Activated CD4-positive, alpha-beta memory T cell treated with anti-CD3 and anti-CD28 coated beads for 36 hours (primary cell): ENCODE measurements at regions not wholly inside any gene's neighbourhood (a gene's known extent, or its start where the extent isn't known, plus 50 kb on each side); places are given as distances from the start of the nearest gene placed in this dataset.

ENCODE experiments used
- CTCF ChIA-PET: fragments of 350-600 bp; sonication (Branson Sonifier 250); formaldehyde crosslinking; loops from one replicate; lab custom pipeline; 2021; ENCODE audit warnings: antibody characterized with exemption, inconsistent platforms; lab: Charles Lee
- POLR2A ChIA-PET: fragments of 350-600 bp; sonication (Branson Sonifier 250); formaldehyde crosslinking; loops from one replicate; lab custom pipeline; 2021; ENCODE audit warnings: antibody characterized with exemption; lab: Charles Lee
- DNase-seq: peaks from one replicate; pipeline ENCODE4 v3.0.0-alpha.2; 2020
- H3K27ac Mint-ChIP-seq: one replicate; pipeline ENCODE4 v1.8.0; 2021; ENCODE audit warnings: mixed read lengths
- H3K27me3 Mint-ChIP-seq: one replicate; pipeline ENCODE4 v1.8.0; 2021; ENCODE audit warnings: mixed read lengths
- H3K36me3 Mint-ChIP-seq: one replicate; pipeline ENCODE4 v1.8.0; 2021; ENCODE audit warnings: mixed read lengths
- H3K4me1 Mint-ChIP-seq: one replicate; pipeline ENCODE4 v1.8.0; 2021; ENCODE audit warnings: low read depth, mixed read lengths
- H3K4me3 Mint-ChIP-seq: one replicate; pipeline ENCODE4 v1.8.0; 2021; ENCODE audit warnings: mild to moderate bottlenecking, mixed read lengths
- H3K9me3 Mint-ChIP-seq: one replicate; pipeline ENCODE4 v1.8.0; 2021; ENCODE audit warnings: mixed read lengths
- intact Hi-C: fragments of 100-400 bp; cut with micrococcal nuclease; formaldehyde crosslinking; loops from one replicate; pipeline ENCODE4 v1.15.1; 2023

DNA sequence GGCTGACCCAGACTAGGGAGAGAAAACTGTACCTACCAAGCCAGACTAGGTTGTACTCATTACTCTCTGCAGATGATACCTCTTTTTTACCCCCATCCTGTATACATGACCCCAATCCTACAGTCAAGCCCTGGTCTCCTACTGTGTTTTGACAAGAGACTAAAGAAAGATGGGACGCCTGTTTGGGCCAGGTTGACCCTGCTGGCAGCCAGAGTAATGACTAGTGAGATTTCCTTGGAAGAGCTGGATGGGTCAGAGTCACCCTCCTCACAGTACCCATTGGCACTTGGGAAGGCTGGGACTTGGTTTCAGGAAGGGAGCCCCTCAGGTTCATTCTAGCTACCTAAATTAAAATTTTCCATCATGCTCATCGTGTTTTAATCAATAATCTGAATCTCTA lies 89.7 kb upstream of the NR4A3 start:
- no peaks in the 10 kb centered on the region for H3K4me1 Mint-ChIP-seq
- no peak overlapping the region for H3K4me3 Mint-ChIP-seq
- intact Hi-C loops: no loop called here
- no peak for DNase-seq
- no peak overlapping the region for H3K27ac Mint-ChIP-seq
- H3K36me3 Mint-ChIP-seq: no peaks in the 10 kb centered on the region
- H3K9me3 Mint-ChIP-seq: no peaks in the 10 kb centered on the region
- H3K27me3 Mint-ChIP-seq: peaks cover 11% of the 10 kb centered on the region
- POLR2A ChIA-PET: no interaction called here
- CTCF ChIA-PET: no interaction called here

- intact Hi-C loops: no loop called here
- no peaks in the 10 kb centered on the region for H3K9me3 Mint-ChIP-seq
- ChIA-PET CTCF (no interaction called here), POLR2A (no interaction called here)
- no peaks in the 10 kb centered on the region for H3K36me3 Mint-ChIP-seq
- no peaks in the 10 kb centered on the region for H3K4me1 Mint-ChIP-seq
- DNase-seq: no peak
- H3K27me3 Mint-ChIP-seq: peaks cover 13% of the 10 kb centered on the region
- no peak overlapping the region for H3K27ac Mint-ChIP-seq
- no peak overlapping the region for H3K4me3 Mint-ChIP-seq
Measured at GRCh38 chr9:99732715-99733114, 89.0 kb upstream of the NR4A3 start.

- H3K9me3 Mint-ChIP-seq: no peaks in the 10 kb centered on the region
- H3K27ac Mint-ChIP-seq: no peak overlapping the region
- no peak for DNase-seq
- no peak overlapping the region for H3K4me3 Mint-ChIP-seq
- no peaks in the 10 kb centered on the region for H3K4me1 Mint-ChIP-seq
- CTCF ChIA-PET: no interaction called here
- H3K36me3 Mint-ChIP-seq: no peaks in the 10 kb centered on the region
- H3K27me3 Mint-ChIP-seq: peaks cover 14% of the 10 kb centered on the region
- POLR2A ChIA-PET: no interaction called here
- intact Hi-C loops: no loop called here
Measured at GRCh38 chr9:99735041-99735440, 86.6 kb upstream of the NR4A3 start.

GRCh38 chr9:99736291-99736690 lies 85.4 kb upstream of the NR4A3 start:
- POLR2A ChIA-PET: no interaction called here
- no peak overlapping the region for H3K27ac Mint-ChIP-seq
- no peaks in the 10 kb centered on the region for H3K4me1 Mint-ChIP-seq
- H3K36me3 Mint-ChIP-seq: no peaks in the 10 kb centered on the region
- intact Hi-C loops: no loop called here
- H3K4me3 Mint-ChIP-seq: no peak overlapping the region
- CTCF ChIA-PET: no interaction called here
- H3K9me3 Mint-ChIP-seq: no peaks in the 10 kb centered on the region
- peaks cover 17% of the 10 kb centered on the region for H3K27me3 Mint-ChIP-seq
- DNase-seq: no peak

DNA sequence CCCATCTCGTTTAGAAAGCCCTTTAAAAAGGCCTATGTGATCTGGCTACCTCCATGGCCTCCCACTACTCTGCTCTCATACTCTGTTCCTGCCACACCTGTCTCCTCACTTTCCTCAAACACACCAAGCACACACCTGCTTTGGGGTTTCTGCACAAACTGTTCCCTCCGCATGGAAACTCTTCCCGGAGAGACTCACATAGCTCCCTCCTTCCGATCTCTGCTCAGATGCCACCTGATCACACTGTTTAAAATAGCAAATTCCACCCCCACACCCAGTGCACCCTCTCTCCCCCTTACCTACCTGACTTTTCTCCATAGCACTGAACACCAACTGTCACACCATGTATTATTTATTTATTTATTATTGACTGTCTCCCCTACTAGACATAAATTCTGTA lies 84.0 kb upstream of the NR4A3 start:
- ChIA-PET POLR2A (no interaction called here), CTCF (no interaction called here)
- Mint-ChIP-seq H3K27me3 (peaks cover 10% of the 10 kb centered on the region), H3K4me1 (no peaks in the 10 kb centered on the region), H3K36me3 (no peaks in the 10 kb centered on the region), H3K9me3 (no peaks in the 10 kb centered on the region), H3K4me3 (no peak overlapping the region), H3K27ac (no peak overlapping the region)
- no peak for DNase-seq
- intact Hi-C loops: no loop called here

GRCh38 chr9:99743006-99743405 lies 78.7 kb upstream of the NR4A3 start:
- DNase-seq: no peak
- Mint-ChIP-seq H3K4me3 (no peak overlapping the region), H3K27ac (no peak overlapping the region), H3K27me3 (peaks cover 4% of the 10 kb centered on the region), H3K9me3 (no peaks in the 10 kb centered on the region), H3K36me3 (no peaks in the 10 kb centered on the region), H3K4me1 (no peaks in the 10 kb centered on the region)
- POLR2A ChIA-PET: no interaction called here
- CTCF ChIA-PET: no interaction called here
- intact Hi-C loops: no loop called here

- Mint-ChIP-seq H3K27me3 (peaks cover 4% of the 10 kb centered on the region), H3K4me1 (no peaks in the 10 kb centered on the region), H3K27ac (no peak overlapping the region), H3K36me3 (no peaks in the 10 kb centered on the region), H3K9me3 (no peaks in the 10 kb centered on the region), H3K4me3 (no peak overlapping the region)
- no peak for DNase-seq
- ChIA-PET CTCF (no interaction called here), POLR2A (no interaction called here)
- intact Hi-C loops: no loop called here
Measured at GRCh38 chr9:99743455-99743854, 78.2 kb upstream of the NR4A3 start.

DNA sequence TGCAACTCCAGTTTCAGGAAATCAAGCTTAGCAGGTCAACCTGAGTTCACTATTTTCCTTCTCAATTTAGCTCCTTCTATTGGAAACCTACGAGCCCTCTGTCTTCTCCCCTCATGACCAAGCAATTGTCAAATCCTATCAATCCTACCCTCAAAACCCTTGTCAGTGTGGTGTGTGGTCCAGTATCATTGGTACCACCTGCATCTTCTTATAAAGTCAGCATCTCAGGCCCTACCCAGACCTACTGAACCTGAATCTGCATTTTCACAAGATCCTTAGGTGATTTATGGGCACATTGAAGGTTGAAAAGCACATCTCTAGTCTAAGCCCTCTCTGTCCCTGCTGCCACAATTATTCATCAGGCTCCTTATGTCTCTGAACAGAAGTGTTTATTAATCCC lies 77.6 kb upstream of the NR4A3 start:
- intact Hi-C loops: no loop called here
- peaks cover 4% of the 10 kb centered on the region for H3K27me3 Mint-ChIP-seq
- ChIA-PET POLR2A (no interaction called here), CTCF (no interaction called here)
- no peak for DNase-seq
- no peaks in the 10 kb centered on the region for H3K4me1 Mint-ChIP-seq
- H3K36me3 Mint-ChIP-seq: no peaks in the 10 kb centered on the region
- no peak overlapping the region for H3K4me3 Mint-ChIP-seq
- no peak overlapping the region for H3K27ac Mint-ChIP-seq
- no peaks in the 10 kb centered on the region for H3K9me3 Mint-ChIP-seq

GRCh38 chr9:99745085-99745484 lies 76.6 kb upstream of the NR4A3 start:
- Mint-ChIP-seq H3K4me3 (no peak overlapping the region), H3K9me3 (no peaks in the 10 kb centered on the region), H3K36me3 (no peaks in the 10 kb centered on the region), H3K27me3 (peaks cover 2% of the 10 kb centered on the region), H3K27ac (no peak overlapping the region), H3K4me1 (no peaks in the 10 kb centered on the region)
- POLR2A ChIA-PET: no interaction called here
- DNase-seq: no peak
- intact Hi-C loops: no loop called here
- CTCF ChIA-PET: no interaction called here

- no peak for DNase-seq
- H3K36me3 Mint-ChIP-seq: no peaks in the 10 kb centered on the region
- H3K27ac Mint-ChIP-seq: no peak overlapping the region
- H3K4me3 Mint-ChIP-seq: no peak overlapping the region
- H3K9me3 Mint-ChIP-seq: no peaks in the 10 kb centered on the region
- no peaks in the 10 kb centered on the region for H3K27me3 Mint-ChIP-seq
- H3K4me1 Mint-ChIP-seq: no peaks in the 10 kb centered on the region
- POLR2A ChIA-PET: no interaction called here
- intact Hi-C loops: no loop called here
- CTCF ChIA-PET: no interaction called here
Measured at GRCh38 chr9:99746406-99746805, 75.3 kb upstream of the NR4A3 start.

DNA sequence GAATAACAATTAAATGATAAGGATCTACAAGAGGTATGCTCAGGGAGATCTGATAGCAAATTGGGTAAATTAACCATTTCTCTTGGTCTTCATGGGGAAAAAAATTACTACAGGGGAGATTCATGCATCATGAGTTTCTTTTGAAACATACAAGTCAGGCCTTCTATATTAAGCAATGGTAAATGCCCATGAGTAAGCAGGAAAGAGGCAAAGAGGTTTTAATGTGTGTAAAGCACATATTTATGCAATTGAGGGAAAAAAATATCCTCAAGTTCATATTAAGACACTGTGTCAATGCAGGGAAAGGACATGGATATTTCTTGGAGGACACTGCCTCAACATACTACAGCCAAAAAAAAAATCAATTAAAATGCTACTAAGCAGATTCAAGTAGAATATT lies 73.4 kb upstream of the NR4A3 start:
- ChIA-PET POLR2A (no interaction called here), CTCF (no interaction called here)
- DNase-seq: no peak
- Mint-ChIP-seq H3K36me3 (no peaks in the 10 kb centered on the region), H3K27me3 (peaks cover 3% of the 10 kb centered on the region), H3K9me3 (no peaks in the 10 kb centered on the region), H3K4me1 (no peaks in the 10 kb centered on the region), H3K27ac (no peak overlapping the region), H3K4me3 (no peak overlapping the region)
- intact Hi-C loops: no loop called here

GRCh38 chr9:99748676-99749075 lies 73.0 kb upstream of the NR4A3 start:
- Mint-ChIP-seq H3K4me1 (no peaks in the 10 kb centered on the region), H3K36me3 (no peaks in the 10 kb centered on the region), H3K9me3 (no peaks in the 10 kb centered on the region), H3K27me3 (peaks cover 3% of the 10 kb centered on the region), H3K27ac (no peak overlapping the region), H3K4me3 (no peak overlapping the region)
- intact Hi-C loops: no loop called here
- no peak for DNase-seq
- CTCF ChIA-PET: no interaction called here
- POLR2A ChIA-PET: no interaction called here

- Mint-ChIP-seq H3K4me1 (no peaks in the 10 kb centered on the region), H3K27ac (no peak overlapping the region), H3K36me3 (no peaks in the 10 kb centered on the region), H3K4me3 (no peak overlapping the region), H3K27me3 (peaks cover 3% of the 10 kb centered on the region), H3K9me3 (no peaks in the 10 kb centered on the region)
- intact Hi-C loops: no loop called here
- DNase-seq: no peak
- ChIA-PET POLR2A (no interaction called here), CTCF (no interaction called here)
Measured at GRCh38 chr9:99749641-99750040, 72.0 kb upstream of the NR4A3 start.

DNA sequence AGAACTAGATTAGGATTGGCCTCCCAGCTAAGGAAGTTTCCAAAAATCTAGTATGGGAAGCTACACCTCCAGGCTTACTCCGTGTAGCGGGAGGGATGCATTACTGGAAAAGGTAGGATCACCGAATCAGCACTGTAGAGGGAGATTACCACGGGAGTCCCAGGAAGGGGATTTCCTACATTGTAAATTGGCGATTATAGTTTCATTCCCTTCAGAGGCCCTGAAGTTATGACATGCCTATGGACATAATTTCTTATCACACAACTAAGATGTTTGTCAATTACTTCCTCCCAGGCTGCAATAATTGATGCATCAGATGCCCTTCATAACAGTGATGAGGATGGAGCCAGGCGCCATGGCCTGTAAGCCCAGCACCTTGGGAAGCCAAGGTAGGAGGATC lies 71.2 kb upstream of the NR4A3 start:
- Mint-ChIP-seq H3K4me1 (no peaks in the 10 kb centered on the region), H3K27ac (no peak overlapping the region), H3K4me3 (no peak overlapping the region), H3K36me3 (no peaks in the 10 kb centered on the region), H3K27me3 (peaks cover 3% of the 10 kb centered on the region), H3K9me3 (no peaks in the 10 kb centered on the region)
- POLR2A ChIA-PET: no interaction called here
- CTCF ChIA-PET: no interaction called here
- intact Hi-C loops: no loop called here
- DNase-seq: no peak
